HG02759 (cell line): ENCODE measurements at regions not wholly inside any gene's neighbourhood (a gene's known extent, or its start where the extent isn't known, plus 50 kb on each side); places are given as distances from the start of the nearest gene placed in this dataset.

Experiments
- ATAC-seq: cut with Tn5 transposase; IDR thresholded peaks from one replicate; pipeline ENCODE4 v1.9.1; 2021; ENCODE audit warnings: mild to moderate bottlenecking, moderate library complexity; ENCODE audit not compliant: unreplicated experiment

DNA sequence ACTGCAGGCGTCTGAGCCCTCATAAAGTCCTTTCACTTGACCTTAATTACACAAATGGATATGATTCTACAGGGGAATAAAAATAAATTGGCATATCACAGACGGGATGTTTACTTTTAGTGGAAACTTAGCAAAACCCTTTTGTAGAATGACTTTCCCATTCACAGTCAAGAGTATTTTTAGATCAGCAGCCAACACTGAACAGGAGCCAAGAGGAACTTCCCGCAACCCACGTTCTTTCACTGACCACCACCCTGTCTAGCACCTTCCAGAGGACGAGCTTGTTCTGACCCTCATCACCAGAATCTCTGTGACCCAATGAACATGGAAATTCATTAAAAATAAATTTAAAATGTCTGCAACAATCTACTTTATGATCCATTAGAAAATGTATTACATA, 119.0 kb upstream of the SNTG2 start:
- ATAC-seq: no peak

DNA sequence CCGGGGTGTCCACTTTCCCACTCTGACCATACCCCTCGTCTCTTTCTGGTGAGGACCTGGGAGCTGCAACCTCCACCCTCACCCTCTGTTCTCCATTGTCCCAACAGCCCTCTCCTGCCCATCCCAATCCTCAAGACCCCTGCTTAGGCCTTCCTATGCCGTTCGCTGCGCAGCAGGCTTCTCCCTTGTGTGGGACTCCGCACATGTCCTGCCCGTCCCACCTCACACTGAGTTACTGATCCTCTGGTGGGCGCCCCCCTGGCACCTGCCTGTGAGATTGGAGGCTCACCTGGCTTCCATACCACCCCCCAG, 119.5 kb upstream of the SNTG2 start:
- no peak for ATAC-seq

DNA sequence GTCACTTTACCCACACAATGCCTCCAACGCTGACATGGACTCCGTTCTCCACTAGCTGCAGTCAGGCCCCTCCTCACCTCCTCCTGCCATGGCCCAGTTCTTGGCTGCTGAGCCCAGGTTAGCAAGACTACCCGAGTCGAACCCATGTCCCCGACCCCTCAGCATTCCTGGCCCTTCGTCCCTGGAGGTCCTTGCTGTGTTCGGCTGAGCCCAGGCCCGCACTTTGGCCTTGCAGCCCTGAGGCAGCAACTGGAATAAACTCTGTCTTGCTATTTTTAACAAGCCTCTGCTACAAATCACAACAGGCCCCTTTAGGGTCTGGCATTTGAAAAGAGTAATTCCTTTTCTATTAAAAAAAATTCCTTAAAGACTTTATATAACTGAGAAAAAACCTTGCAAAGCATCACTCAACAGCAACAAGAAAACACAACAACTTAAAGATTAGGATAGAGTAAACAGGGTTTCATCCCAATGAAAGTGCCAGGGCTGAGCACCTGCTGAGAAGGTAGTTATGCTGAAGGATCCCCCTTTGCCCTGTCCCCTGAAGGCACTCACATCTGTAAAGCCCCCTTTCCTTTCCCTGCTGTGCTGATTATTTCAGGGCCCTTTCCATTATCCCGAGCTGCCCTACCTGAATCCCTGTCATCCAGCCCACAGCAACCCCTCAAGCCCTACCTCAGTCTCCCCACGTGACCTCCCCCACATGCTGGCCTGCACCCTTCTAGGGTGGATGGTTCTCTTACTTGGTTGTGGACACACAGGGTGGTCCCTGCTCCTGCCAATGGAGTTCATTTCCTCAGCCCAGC, 120.0 kb upstream of the SNTG2 start:
- no peak for ATAC-seq

DNA sequence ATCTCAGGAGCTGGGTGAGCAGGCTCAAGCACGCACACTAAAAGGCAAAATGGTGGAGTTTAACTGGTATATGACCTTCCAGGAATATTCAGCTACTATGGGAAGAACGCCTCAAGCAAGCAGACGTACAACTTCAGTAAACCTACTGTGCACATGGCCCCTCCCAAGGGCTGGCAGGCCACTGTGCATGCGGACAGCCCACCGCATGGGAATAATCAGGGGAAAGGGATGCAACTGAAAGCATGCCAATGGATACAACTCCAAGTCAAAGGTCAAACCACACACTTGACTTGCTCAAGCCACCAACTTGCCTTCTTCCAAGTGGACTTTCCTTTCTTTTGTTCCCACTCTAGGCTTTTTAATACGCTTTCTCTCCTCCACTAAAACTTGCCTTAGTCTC, 121.6 kb upstream of the SNTG2 start:
- ATAC-seq: no peak

DNA sequence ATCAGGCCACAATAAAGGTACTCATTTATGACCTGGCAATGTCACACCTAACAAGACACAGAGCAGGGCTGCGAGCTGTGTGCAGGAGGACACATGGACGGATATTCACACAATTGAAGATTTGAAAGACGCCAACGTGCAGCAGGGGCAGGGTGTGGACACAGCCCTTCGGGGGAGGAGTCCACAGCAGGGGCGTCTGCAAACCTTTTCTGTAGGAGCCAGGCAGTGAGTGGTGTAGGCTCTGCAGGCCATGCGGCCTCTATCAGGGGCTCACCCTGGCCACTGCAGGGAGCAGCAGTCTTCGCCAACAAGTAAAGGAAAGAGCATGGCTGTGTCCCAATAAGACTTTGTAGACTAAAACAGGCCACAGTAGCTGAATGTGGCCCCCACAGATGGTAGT, 125.7 kb upstream of the SNTG2 start:
- ATAC-seq: no peak

DNA sequence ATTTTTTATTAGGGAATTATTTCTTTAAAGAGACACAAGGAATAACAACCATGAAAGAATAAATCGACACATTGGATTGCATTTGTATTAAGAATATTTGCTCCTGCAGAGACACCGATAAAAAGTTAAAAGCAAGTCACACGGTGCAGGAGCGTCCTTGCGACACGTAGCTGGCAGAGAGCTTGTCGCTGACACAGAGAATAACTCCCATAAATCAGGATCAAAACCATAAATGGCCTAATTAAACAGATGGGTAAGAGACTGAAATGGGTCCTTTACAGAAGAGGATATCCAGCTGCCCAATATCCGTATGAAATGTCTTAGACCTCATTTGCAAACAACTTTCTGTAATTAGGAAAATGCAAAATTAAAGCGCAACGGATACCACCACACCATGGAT, 126.1 kb upstream of the SNTG2 start:
- ATAC-seq: no peak

DNA sequence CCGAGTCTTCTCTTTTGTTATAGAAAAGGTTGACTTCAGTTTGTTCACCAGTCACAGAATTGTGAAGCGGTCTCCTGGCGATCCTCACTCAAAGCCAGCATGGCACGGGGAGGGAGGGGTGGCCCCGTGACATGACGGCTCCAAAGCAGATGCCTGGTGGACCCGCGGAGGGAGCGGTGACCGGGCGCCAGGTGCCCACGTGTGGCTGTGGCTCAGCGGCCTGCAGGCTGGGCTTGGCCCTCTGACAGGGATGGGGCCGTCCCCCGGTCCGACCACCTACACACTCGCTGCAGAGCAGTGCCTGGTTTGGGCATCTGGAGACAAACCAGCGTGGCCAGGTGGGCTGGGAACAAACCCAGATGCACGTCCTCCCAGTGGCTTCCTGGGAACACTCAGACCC, 129.1 kb upstream of the SNTG2 start:
- no peak for ATAC-seq

DNA sequence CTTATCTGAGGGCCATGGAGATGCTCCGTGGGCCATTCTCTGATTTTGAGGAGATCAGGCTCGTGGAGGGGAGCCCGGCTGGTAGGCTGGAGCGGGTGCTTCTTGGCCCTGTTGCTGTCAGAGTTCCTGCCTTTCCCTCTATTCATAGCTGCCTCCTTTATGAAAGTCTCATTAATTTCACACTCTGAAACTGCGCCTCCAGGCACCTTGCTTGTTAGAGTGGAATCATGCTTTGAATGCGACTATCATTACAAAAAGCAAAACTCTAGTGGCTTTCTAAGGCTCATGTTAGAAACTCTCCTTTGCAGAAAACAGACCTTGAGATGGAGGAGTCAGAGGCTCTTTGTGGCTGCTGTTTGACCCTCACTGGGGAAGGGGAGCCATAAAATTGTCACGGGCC, 131.0 kb upstream of the SNTG2 start:
- ATAC-seq: no peak

DNA sequence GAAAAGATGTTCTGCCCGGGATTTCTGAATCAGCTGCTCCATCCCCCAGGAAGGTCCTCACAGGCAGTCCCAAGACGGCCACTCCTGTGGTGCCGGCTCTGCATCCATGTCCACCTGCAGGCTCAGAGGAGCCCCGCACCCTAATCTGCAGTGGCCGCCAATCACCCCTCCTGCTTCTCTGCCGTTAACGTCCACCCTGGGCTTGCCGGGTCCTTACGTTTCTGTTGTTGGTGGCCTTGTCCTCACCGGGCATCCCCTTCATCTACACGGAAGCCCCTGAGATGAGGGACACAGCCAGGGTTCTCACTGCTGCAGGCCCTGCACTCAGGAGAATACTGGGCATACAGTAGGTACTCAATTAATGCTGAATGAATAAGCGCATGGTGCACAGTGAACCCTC, 131.5 kb upstream of the SNTG2 start:
- no peak for ATAC-seq

DNA sequence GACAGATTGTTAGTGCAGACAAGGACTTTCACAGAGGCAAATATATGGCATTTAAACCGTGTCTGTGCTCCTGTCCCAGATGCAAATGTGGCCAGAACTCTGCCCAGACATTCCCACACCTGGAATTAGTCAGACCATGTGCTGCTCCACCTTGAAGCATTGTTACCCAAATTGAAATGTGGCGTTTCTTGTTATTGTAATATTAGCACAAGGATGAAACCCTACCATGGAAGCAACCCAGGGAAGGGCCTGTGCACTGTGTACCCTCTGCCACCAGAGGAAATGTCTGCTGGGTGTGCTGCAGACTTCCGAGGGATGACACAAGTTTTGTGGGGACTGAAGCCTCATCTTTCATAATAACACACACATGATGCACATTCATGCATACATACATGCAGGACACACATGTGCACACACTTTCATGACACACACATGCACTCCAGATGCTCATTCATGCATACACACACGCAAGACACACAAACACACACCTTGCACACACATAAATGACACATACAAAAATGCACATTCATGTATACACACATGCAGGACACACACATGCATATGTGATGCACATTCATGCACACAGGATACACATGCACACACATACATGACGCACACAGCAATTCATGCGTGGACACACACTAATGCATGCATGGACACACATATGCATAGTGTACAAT, 133.2 kb upstream of the SNTG2 start:
- no peak for ATAC-seq

DNA sequence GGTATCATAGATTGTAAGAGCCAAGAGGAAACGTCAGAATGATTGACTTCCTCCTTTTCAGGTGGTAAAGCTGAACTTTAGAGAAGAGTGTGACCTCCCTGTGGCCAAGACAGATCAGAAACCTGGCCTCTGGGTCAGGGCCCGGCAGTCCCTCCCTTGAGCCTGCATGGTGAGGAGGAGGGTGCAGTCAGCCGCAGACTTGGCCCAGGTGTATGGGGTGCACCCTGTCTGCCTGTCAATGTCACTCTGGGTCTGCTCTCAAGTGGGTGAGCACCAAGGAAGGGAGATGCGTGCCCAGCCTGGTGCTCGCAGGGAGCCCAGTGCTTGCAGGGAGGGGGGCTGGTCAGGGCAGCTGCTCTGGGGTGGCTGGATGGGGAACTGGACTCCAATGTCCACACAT, 134.4 kb upstream of the SNTG2 start:
- no peak for ATAC-seq

DNA sequence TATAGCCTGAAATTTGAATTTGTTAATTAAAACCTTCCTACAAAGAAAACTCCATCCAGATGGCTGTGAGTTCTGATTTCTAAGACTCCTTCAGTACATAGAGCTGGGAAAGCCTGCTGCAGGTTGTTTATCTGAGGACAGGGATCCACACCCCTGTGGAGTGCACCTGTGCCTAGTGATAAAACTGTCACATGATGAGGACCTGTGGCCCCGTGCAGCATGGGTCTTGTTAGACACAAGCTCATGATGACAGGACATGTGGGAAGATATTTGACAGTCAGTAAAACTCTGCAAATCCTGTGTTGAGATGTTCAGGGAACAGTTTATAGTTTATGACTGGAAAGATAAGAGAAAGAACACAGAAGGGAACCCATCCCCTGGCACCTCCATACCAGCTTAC, 133.2 kb upstream of the TMEM18 start:
- ATAC-seq: no peak

DNA sequence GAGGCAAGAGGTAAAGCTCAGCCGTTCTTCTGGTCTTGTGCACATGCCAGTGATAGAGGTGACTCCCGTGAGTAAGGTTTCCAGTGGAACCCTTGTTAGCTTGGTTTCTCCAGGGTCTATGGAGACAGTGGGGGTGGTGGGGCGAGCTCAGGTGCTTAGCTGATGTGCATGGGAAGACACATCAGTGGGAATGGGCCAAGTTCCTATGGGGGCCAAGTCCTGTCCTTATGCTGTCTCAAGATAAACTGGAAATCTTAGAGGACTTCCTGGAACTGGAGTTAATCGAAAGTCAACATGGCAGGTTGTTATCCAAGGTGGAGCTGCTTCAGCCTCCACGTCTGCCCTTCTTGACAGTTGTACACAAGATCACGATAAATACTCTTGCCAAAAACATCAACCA, 130.1 kb upstream of the TMEM18 start:
- no peak for ATAC-seq

DNA sequence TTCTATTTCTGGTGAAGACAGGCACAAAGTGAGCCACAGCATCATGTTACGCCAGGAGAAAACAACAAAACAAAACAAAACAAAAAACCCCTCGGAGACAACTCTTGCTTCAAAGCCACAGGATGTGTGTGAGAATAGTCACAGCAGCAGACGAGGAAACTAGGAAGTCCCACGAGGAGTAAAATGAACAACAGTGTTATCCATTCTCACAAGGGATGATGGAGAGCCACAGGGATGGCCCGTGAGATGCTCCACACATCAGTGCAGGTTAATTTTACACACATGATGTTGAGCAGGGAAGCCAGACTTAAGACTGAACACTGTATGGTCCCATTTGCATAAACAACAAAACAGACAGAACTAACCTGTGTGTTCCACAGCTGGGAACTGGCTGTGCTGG, 128.5 kb upstream of the TMEM18 start:
- ATAC-seq: no peak

DNA sequence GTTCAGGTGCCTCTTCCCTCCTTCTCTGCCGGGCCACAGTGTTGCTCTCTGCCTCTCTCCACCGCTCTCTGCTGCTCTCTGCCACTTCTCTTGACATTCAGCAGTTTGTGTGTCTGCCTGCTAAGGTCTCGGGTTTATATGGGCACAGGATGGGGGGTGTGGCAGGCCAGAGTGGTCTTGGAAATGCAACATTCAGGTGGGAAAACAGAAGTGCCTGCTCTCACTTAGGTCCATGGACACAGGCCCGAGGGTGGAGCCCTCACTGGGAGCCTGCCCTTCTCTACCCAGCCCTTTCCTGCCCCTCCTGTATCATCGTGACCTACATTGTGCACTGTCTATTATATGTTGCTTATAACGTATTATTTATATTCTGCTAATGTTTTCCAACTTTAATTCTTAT, 120.8 kb upstream of the TMEM18 start:
- ATAC-seq: no peak

DNA sequence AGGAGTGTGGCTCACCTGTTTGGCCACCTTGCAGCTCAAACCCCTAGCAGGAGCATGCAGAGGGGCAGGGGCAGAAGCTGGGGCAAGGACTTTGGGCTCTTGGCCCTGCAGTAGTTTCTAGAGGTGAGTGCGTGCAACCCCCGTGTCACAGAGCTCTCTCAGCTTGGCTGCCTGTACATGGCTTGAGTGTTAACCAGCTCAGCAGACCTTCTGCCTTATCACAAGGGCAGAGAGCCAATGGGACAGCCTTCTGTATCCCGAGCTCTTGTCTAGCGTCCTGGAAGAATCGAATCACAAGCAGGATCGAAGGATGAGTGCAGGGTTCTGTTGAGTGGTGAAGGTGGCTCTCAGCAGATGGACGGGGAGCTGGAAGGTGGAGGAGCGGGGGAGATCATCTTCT, 120.3 kb upstream of the TMEM18 start:
- ATAC-seq: no peak

DNA sequence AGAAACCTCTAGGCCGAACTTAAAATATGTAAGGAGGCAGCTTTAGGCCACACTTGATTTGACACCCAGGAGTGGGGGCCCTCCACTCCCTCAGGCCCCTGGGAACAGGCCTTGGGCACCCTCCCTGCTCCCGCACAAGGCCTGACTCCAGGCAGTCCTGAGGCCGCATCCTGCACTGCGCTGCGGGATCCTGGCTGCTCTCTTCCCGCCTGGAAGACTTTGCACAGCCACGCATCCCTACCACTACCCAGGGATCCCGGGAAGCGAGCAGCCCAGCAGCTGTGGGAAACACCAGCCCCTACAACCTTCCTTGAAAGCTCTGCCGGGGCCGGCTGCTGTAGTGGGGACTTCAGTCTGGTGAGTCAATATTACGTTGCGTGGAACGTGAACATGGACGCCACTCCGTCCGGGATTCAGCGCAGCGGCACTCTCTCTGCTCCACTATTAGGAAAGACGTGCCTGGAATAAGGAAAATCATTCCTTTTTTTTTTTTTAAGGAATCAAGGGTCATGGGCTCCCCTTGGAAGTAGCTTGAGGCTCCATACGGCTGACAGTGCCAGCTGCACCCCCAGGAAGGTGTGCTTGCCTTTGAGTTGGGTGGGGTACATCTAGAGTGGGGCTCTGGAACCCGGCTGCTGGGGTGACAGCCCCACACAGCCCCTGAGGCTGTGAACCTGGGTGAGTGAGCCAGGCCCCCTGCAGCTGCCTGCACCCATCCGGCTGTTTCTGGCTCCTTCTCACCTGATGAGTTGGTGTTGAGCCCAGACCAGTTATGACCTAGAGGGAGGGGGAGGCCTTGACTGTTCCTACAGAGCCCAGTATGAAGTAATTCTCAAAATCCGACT, 119.2 kb upstream of the TMEM18 start:
- no peak for ATAC-seq

DNA sequence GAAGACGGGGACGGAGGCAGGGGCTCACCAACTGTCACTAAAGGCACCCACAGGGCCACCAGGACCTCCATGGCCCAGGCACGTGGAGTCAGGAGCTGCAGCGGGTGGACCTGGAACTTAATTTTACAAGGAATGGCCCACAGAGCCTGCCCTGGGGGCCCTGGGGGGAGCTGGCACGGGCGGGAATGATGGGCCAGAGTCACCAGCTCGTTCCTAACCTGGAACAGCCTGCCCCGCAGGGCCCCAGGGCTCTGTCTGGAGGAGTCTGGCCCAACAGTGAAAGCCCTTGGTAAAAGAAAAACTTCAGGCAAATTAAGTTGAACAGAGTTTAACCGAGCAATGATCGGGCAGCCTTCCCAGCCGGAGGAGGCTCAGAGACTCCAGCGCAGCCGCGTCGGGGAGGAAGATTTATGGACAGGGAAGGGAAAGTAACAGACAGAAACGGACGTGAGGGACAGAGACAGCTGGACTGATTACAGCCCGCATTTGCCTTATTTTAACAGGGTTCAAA, 118.4 kb upstream of the TMEM18 start:
- no peak for ATAC-seq

DNA sequence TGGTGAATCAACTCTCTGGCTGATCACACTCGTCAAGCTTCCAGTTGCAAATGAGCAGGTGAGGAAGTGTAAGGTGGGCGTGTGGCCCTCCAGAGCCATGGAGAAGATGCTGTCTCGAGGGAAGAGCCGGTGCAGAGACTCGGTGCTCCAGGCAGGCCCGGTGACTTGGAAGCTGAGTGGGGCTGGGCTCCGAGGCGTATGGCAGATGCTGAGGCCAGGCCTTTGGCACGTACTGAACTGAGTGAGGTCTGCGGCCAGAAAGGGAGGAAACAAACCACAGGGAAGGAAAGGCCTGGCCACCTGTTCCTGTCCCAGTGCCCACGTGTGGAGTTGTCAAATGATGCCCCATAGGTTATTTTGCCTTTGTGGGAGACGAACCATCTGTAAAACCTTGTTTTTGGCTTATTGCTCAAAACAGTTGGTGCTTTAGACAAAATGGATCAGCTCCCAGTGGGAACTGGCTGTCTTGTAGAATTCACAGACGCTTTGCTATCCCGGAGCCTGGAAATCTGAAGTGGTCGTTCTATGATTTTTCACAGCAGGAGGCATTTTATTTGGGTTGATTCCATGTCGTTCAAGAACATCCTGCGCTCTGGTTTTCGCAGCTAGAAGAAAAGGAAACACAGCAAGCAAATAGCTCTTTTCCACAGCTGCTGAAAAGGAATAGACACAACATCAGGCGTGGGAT, 117.5 kb upstream of the TMEM18 start:
- ATAC-seq: no peak

DNA sequence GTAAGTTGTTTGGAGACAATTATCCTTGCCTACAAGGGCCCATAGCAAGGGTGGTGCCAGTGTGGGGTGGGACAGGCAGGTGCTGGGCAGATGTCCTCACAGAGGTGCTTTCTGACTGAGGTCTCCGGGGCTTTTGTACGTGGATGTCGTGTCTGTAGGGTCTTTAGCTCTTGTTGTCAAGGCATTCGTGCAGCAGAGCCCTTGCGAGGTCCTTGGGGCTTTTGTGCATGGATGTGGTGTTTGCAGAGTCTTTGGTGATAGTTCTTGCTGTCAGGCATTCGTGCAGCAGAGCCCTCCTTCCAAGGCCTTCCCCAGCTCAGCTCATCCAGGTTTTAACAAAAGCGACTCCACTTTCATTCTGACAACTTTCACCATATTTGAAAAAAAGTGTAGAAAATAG, 116.0 kb upstream of the TMEM18 start:
- no peak for ATAC-seq

DNA sequence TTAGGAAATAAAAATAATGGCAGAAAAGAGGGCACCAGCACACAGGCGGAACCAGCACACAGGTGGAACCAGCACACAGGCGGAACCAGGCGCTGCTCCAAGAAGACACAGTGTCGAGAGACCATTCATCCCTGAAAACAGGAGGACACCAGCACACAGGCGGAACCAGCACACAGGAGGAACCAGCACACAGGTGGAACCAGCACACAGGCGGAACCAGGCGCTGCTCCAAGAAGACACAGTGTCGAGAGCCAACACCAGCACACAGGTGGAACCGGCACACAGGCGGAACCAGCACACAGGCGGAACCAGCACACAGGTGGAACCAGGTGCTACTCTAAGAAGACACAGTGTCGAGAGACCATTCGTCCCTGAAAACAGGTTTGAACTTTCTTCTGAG, 115.5 kb upstream of the TMEM18 start:
- no peak for ATAC-seq
